ENCODE measurements at regions not wholly inside any gene's neighbourhood (a gene's known extent, or its start where the extent isn't known, plus 50 kb on each side); places are given as distances from the start of the nearest gene placed in this dataset.
A peak's percentile ranks its signal among the peaks of the same experiment; 100 is the strongest.

- DNase-seq = no peak
- H3K27ac ChIP-seq (ENCODE audit: low read length) = peak overlapping the region; percentile 64
- H3K27me3 ChIP-seq (ENCODE audit: control insufficient read depth, insufficient read depth, low read length) = no peaks in the 10 kb centered on the region
- no peak overlapping the region for H3K4me3 ChIP-seq (ENCODE audit: low read length)
- H3K36me3 ChIP-seq (ENCODE audit: control insufficient read depth, insufficient read depth, low read length) = no peaks in the 10 kb centered on the region
- no peaks in the 10 kb centered on the region for H3K9me3 ChIP-seq (replicated peaks; ENCODE audit: control insufficient read depth, low read depth, low read length)
- peaks cover 30% of the 10 kb centered on the region for H3K4me1 ChIP-seq (ENCODE audit: control insufficient read depth, insufficient read depth, low read length)
- 46% methylated on average over 4 of the region's 7 CpGs for WGBS (ENCODE audit: insufficient coverage)
Observed at GRCh38 chr3:56918111-56918568, 116.4 kb upstream of the ARHGEF3 start.

GRCh38 chr3:56917361-56918110 is 115.8 kb upstream of the ARHGEF3 start:
- 35% methylated on average over 5 of the region's 7 CpGs for WGBS (ENCODE audit: insufficient coverage)
- peak; percentile 85 for DNase-seq
- Histone ChIP-seq H3K4me1 (ENCODE audit: control insufficient read depth, insufficient read depth, low read length) (peaks cover 30% of the 10 kb centered on the region), H3K4me3 (ENCODE audit: low read length) (no peak overlapping the region), H3K27me3 (ENCODE audit: control insufficient read depth, insufficient read depth, low read length) (no peaks in the 10 kb centered on the region), H3K27ac (ENCODE audit: low read length) (peak overlapping the region; percentile 64), H3K36me3 (ENCODE audit: control insufficient read depth, insufficient read depth, low read length) (no peaks in the 10 kb centered on the region), H3K9me3 (replicated peaks; ENCODE audit: control insufficient read depth, low read depth, low read length) (no peaks in the 10 kb centered on the region)

GRCh38 chr3:56916716-56917360 is 115.1 kb upstream of the ARHGEF3 start:
- Histone ChIP-seq H3K36me3 (ENCODE audit: control insufficient read depth, insufficient read depth, low read length) (no peaks in the 10 kb centered on the region), H3K27ac (ENCODE audit: low read length) (peak overlapping the region; percentile 64), H3K4me3 (ENCODE audit: low read length) (no peak overlapping the region), H3K27me3 (ENCODE audit: control insufficient read depth, insufficient read depth, low read length) (no peaks in the 10 kb centered on the region), H3K4me1 (ENCODE audit: control insufficient read depth, insufficient read depth, low read length) (peaks cover 27% of the 10 kb centered on the region), H3K9me3 (replicated peaks; ENCODE audit: control insufficient read depth, low read depth, low read length) (no peaks in the 10 kb centered on the region)
- DNase-seq = no peak
- WGBS (ENCODE audit: insufficient coverage) = 69% methylated on average over 4 of the region's 4 CpGs

- Histone ChIP-seq H3K4me3 (ENCODE audit: low read length) (peak overlapping the region; percentile 20), H3K27me3 (ENCODE audit: control insufficient read depth, insufficient read depth, low read length) (no peaks in the 10 kb centered on the region), H3K9me3 (replicated peaks; ENCODE audit: control insufficient read depth, low read depth, low read length) (no peaks in the 10 kb centered on the region), H3K4me1 (ENCODE audit: control insufficient read depth, insufficient read depth, low read length) (peaks cover 30% of the 10 kb centered on the region), H3K27ac (ENCODE audit: low read length) (peak overlapping the region; percentile 61), H3K36me3 (ENCODE audit: control insufficient read depth, insufficient read depth, low read length) (no peaks in the 10 kb centered on the region)
- DNase-seq = no peak
- 63% methylated on average over 15 of the region's 16 CpGs for WGBS (ENCODE audit: insufficient coverage)
Observed at GRCh38 chr3:56915966-56916586, 114.3 kb upstream of the ARHGEF3 start.

- WGBS (ENCODE audit: insufficient coverage) = no CpG with 5 or more reads among the region's 3 CpGs
- H3K9me3 ChIP-seq (replicated peaks; ENCODE audit: control insufficient read depth, low read depth, low read length) = no peaks in the 10 kb centered on the region
- peak overlapping the region; percentile 40 for H3K27ac ChIP-seq (ENCODE audit: low read length)
- peaks cover 32% of the 10 kb centered on the region for H3K4me1 ChIP-seq (ENCODE audit: control insufficient read depth, insufficient read depth, low read length)
- H3K27me3 ChIP-seq (ENCODE audit: control insufficient read depth, insufficient read depth, low read length) = no peaks in the 10 kb centered on the region
- peaks cover 2% of the 10 kb centered on the region for H3K36me3 ChIP-seq (ENCODE audit: control insufficient read depth, insufficient read depth, low read length)
- no peak for DNase-seq
- H3K4me3 ChIP-seq (ENCODE audit: low read length) = no peak overlapping the region
Observed at GRCh38 chr3:56914646-56915045, 112.9 kb upstream of the ARHGEF3 start.

GRCh38 chr3:56911363-56911762 is 109.6 kb upstream of the ARHGEF3 start:
- H3K36me3 ChIP-seq (ENCODE audit: control insufficient read depth, insufficient read depth, low read length) = peaks cover 2% of the 10 kb centered on the region
- no peaks in the 10 kb centered on the region for H3K9me3 ChIP-seq (replicated peaks; ENCODE audit: control insufficient read depth, low read depth, low read length)
- no peak for DNase-seq
- peaks cover 11% of the 10 kb centered on the region for H3K4me1 ChIP-seq (ENCODE audit: control insufficient read depth, insufficient read depth, low read length)
- WGBS (ENCODE audit: insufficient coverage) = 70% methylated on average over 7 of the region's 8 CpGs
- H3K27me3 ChIP-seq (ENCODE audit: control insufficient read depth, insufficient read depth, low read length) = no peaks in the 10 kb centered on the region
- no peak overlapping the region for H3K4me3 ChIP-seq (ENCODE audit: low read length)
- peak overlapping the region; percentile 50 for H3K27ac ChIP-seq (ENCODE audit: low read length)

GRCh38 chr3:56909349-56909748 is 107.6 kb upstream of the ARHGEF3 start:
- Histone ChIP-seq H3K27ac (ENCODE audit: low read length) (no peak overlapping the region), H3K4me3 (ENCODE audit: low read length) (no peak overlapping the region), H3K27me3 (ENCODE audit: control insufficient read depth, insufficient read depth, low read length) (no peaks in the 10 kb centered on the region), H3K4me1 (ENCODE audit: control insufficient read depth, insufficient read depth, low read length) (peaks cover 10% of the 10 kb centered on the region), H3K36me3 (ENCODE audit: control insufficient read depth, insufficient read depth, low read length) (peaks cover 2% of the 10 kb centered on the region), H3K9me3 (replicated peaks; ENCODE audit: control insufficient read depth, low read depth, low read length) (no peaks in the 10 kb centered on the region)
- 87% methylated on average over 3 of the region's 6 CpGs for WGBS (ENCODE audit: insufficient coverage)
- DNase-seq = no peak

GRCh38 chr3:56908004-56908403 is 106.3 kb upstream of the ARHGEF3 start:
- no CpG with 5 or more reads among the region's 5 CpGs for WGBS (ENCODE audit: insufficient coverage)
- peaks cover 2% of the 10 kb centered on the region for H3K36me3 ChIP-seq (ENCODE audit: control insufficient read depth, insufficient read depth, low read length)
- H3K4me3 ChIP-seq (ENCODE audit: low read length) = no peak overlapping the region

GRCh38 chr3:56904552-56905215 is 102.9 kb upstream of the ARHGEF3 start:
- peaks cover 2% of the 10 kb centered on the region for H3K9me3 ChIP-seq (replicated peaks; ENCODE audit: control insufficient read depth, low read depth, low read length)
- H3K27ac ChIP-seq (ENCODE audit: low read length) = peak overlapping the region; percentile 40
- no peaks in the 10 kb centered on the region for H3K36me3 ChIP-seq (ENCODE audit: control insufficient read depth, insufficient read depth, low read length)
- WGBS (ENCODE audit: insufficient coverage) = 40% methylated on average over 5 of the region's 6 CpGs
- DNase-seq = peak; percentile 79
- H3K4me3 ChIP-seq (ENCODE audit: low read length) = no peak overlapping the region
- peaks cover 11% of the 10 kb centered on the region for H3K4me1 ChIP-seq (ENCODE audit: control insufficient read depth, insufficient read depth, low read length)
- no peaks in the 10 kb centered on the region for H3K27me3 ChIP-seq (ENCODE audit: control insufficient read depth, insufficient read depth, low read length)

More at GRCh38 chr3:56908004-56908403, 106.3 kb upstream of the ARHGEF3 start:
- Histone ChIP-seq H3K27ac (ENCODE audit: low read length) (peak overlapping the region; percentile 44), H3K4me1 (ENCODE audit: control insufficient read depth, insufficient read depth, low read length) (peaks cover 16% of the 10 kb centered on the region), H3K9me3 (replicated peaks; ENCODE audit: control insufficient read depth, low read depth, low read length) (peaks cover 2% of the 10 kb centered on the region), H3K27me3 (ENCODE audit: control insufficient read depth, insufficient read depth, low read length) (no peaks in the 10 kb centered on the region)
- no peak for DNase-seq
